Neural cell (in vitro differentiated cells): ENCODE measurements at regions not wholly inside any gene's neighbourhood (a gene's known extent, or its start where the extent isn't known, plus 50 kb on each side); places are given as distances from the start of the nearest gene placed in this dataset.

Experiments used
- H2AFZ ChIP-seq: fragments of 200-600, 300-800 bp; sonication (generic), shearing (Covaris generic); 2 replicates; pipeline ENCODE4 v1.6.0; 2014; ENCODE audit warnings: low read depth, mild to moderate bottlenecking, antibody characterized with exemption, low read length, moderate library complexity
- H3F3A ChIP-seq: fragments of 200-600 bp; shearing (Covaris generic); 2 replicates; pipeline ENCODE4 v1.6.1; 2016; ENCODE audit warnings: mild to moderate bottlenecking, moderate library complexity, mixed read lengths, antibody characterized with exemption, low read length; ENCODE audit not compliant: insufficient read depth, poor library complexity, severe bottlenecking
- H3K27ac ChIP-seq: fragments of 200-600, 300-800 bp; sonication (generic), shearing (Covaris generic); 2 replicates; pipeline ENCODE4 v1.5.1; 2014; ENCODE audit warnings: mild to moderate bottlenecking, low read length, moderate library complexity
- H3K27me3 ChIP-seq: fragments of 300-800, 200-600 bp; sonication (generic), shearing (Covaris generic); 2 replicates; pipeline ENCODE4 v1.6.0; 2014; ENCODE audit warnings: mild to moderate bottlenecking, low read depth, low read length, moderate library complexity; ENCODE audit not compliant: insufficient read depth
- H3K36me3 ChIP-seq: fragments of 300-800, 200-600 bp; sonication (generic), shearing (Covaris generic); 2 replicates; pipeline ENCODE4 v1.5.1; 2014; ENCODE audit warnings: mild to moderate bottlenecking, antibody characterized with exemption, low read length, moderate library complexity; ENCODE audit not compliant: insufficient read depth
- H3K4me2 ChIP-seq: fragments of 300-800, 200-600 bp; sonication (generic), shearing (Covaris generic); 2 replicates; pipeline ENCODE4 v1.6.0; 2014; ENCODE audit warnings: mild to moderate bottlenecking, low read length
- H3K4me3 ChIP-seq: fragments of 300-800, 200-600 bp; sonication (generic), shearing (Covaris generic); 2 replicates; pipeline ENCODE4 v1.5.1; 2014; ENCODE audit warnings: mild to moderate bottlenecking, low read length, moderate library complexity
- H3K79me2 ChIP-seq: fragments of 200-600 bp; shearing (Covaris generic); replicated peaks from 2 replicates; pipeline ENCODE4 v1.6.0; 2014; ENCODE audit warnings: mild to moderate bottlenecking, low read length, moderate library complexity; ENCODE audit not compliant: insufficient read depth
- H3K9ac ChIP-seq: fragments of 300-800, 200-600 bp; sonication (generic), shearing (Covaris generic); 2 replicates; pipeline ENCODE4 v1.6.1; 2016; ENCODE audit warnings: mild to moderate bottlenecking, low read length, mixed read lengths
- H3K9me2 ChIP-seq: fragments of 200-600 bp; shearing (Covaris generic); 2 replicates; pipeline ENCODE4 v1.6.1; 2016; ENCODE audit warnings: mild to moderate bottlenecking, low read length, mixed read lengths; ENCODE audit not compliant: insufficient read depth
- H3K9me3 ChIP-seq: fragments of 200-600, 300-800 bp; sonication (generic), shearing (Covaris generic); 2 replicates; pipeline ENCODE4 v1.6.1; 2016; ENCODE audit warnings: mild to moderate bottlenecking, mixed run types, low read length, moderate library complexity, mixed read lengths
- H4K20me1 ChIP-seq: fragments of 200-600 bp; shearing (Covaris generic); 2 replicates; pipeline ENCODE4 v1.6.1; 2016; ENCODE audit warnings: mild to moderate bottlenecking, mixed run types; ENCODE audit not compliant: insufficient read depth
- EP300 ChIP-seq: fragments of 450-650 bp; conservative IDR thresholded peaks from 2 replicates; pipeline ENCODE4 v1.6.1; 2014; ENCODE audit warnings: antibody characterized with exemption, mild to moderate bottlenecking, moderate library complexity; ENCODE audit not compliant: poor library complexity, severe bottlenecking
- EZH2 ChIP-seq: fragments of 200-600, 300-800 bp; shearing (Covaris generic), sonication (generic); IDR thresholded peaks from 2 replicates; pipeline ENCODE4 v1.6.1; 2014; ENCODE audit warnings: antibody characterized with exemption, low read length, borderline replicate concordance, mild to moderate bottlenecking; ENCODE audit not compliant: insufficient read depth, poor library complexity, severe bottlenecking
- MXI1 ChIP-seq: fragments of 450-650 bp; conservative IDR thresholded peaks from 2 replicates; pipeline ENCODE4 v1.6.1; 2014; ENCODE audit warnings: antibody characterized with exemption, mild to moderate bottlenecking; ENCODE audit not compliant: poor library complexity, severe bottlenecking
- POLR2AphosphoS5 ChIP-seq: IDR thresholded peaks from 2 replicates; pipeline ENCODE4 v1.6.1; 2012
- RAD21 ChIP-seq: fragments of 450-650 bp; conservative IDR thresholded peaks from 2 replicates; pipeline ENCODE4 v1.6.1; 2014; ENCODE audit warnings: antibody characterized with exemption, mild to moderate bottlenecking, moderate library complexity
- REST ChIP-seq: IDR thresholded peaks from 2 replicates; pipeline ENCODE4 v1.6.1; 2012; ENCODE audit warnings: borderline replicate concordance
- SMC3 ChIP-seq: fragments of 450-650 bp; conservative IDR thresholded peaks from 2 replicates; pipeline ENCODE4 v1.6.1; 2014; ENCODE audit warnings: antibody characterized with exemption, mild to moderate bottlenecking, moderate library complexity; ENCODE audit not compliant: poor library complexity
- TAF1 ChIP-seq: IDR thresholded peaks from 2 replicates; pipeline ENCODE4 v1.6.1; 2012; ENCODE audit warnings: low read depth
- TF ChIP-seq, protein P1 (sequence below): fragments of 450-650 bp; IDR thresholded peaks from 2 replicates; pipeline ENCODE4 v1.5.1; 2014; ENCODE audit warnings: antibody characterized with exemption, mild to moderate bottlenecking, moderate library complexity; ENCODE audit not compliant: poor library complexity, severe bottlenecking

- Histone ChIP-seq H3K9me3 (no peaks in the 10 kb centered on the region), H3K9ac (no peak overlapping the region), H4K20me1 (no peaks in the 10 kb centered on the region), H2AFZ (no peak overlapping the region), H3K27ac (no peak overlapping the region), H3K36me3 (no peaks in the 10 kb centered on the region), H3K79me2 (no peaks in the 10 kb centered on the region), H3K9me2 (no peaks in the 10 kb centered on the region), H3F3A (no peaks in the 10 kb centered on the region), H3K27me3 (no peaks in the 10 kb centered on the region), H3K4me2 (no peak overlapping the region), H3K4me3 (no peak overlapping the region)
- TF ChIP-seq REST, result no peak
- no peak for TF ChIP-seq EP300
- TF ChIP-seq POLR2AphosphoS5, result no peak
- TF ChIP-seq MXI1, result no peak
Observed at GRCh38 chr13:63403733-63404132, 1988.1 kb upstream of the PCDH20 start.

DNA sequence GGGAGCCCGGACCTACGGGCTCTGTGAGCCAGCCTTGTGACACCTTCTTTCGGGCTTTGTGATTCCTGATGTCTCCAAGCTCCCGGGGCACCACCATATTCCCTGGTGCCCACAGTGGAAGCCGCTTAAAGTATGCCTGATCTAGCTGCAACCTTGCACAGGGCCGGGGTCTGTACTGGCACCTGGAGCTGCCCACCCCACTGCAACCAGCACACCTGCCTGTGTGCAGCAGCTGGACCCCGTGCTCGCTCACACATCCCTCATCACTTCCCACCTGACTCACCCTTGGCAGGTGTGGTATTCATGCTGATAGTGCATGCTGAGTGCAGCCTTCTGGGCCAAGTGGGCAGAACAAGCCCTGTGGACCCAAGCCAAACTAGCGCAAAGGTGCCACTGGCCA, 1981.1 kb upstream of the PCDH20 start:
- no peaks in the 10 kb centered on the region for H3K79me2 ChIP-seq
- H3K27ac ChIP-seq, result no peak overlapping the region
- H3K4me3 ChIP-seq, result no peak overlapping the region
- H3K4me2 ChIP-seq, result no peak overlapping the region
- H3K9me3 ChIP-seq, result no peaks in the 10 kb centered on the region
- no peak overlapping the region for H2AFZ ChIP-seq
- no peaks in the 10 kb centered on the region for H3K9me2 ChIP-seq
- H4K20me1 ChIP-seq, result no peaks in the 10 kb centered on the region
- H3K36me3 ChIP-seq, result no peaks in the 10 kb centered on the region
- H3F3A ChIP-seq, result no peaks in the 10 kb centered on the region
- no peak overlapping the region for H3K9ac ChIP-seq
- TF ChIP-seq EZH2 (no peak), MXI1 (no peak), RAD21 (no peak), POLR2AphosphoS5 (no peak)
- TF ChIP-seq, protein P1, sequence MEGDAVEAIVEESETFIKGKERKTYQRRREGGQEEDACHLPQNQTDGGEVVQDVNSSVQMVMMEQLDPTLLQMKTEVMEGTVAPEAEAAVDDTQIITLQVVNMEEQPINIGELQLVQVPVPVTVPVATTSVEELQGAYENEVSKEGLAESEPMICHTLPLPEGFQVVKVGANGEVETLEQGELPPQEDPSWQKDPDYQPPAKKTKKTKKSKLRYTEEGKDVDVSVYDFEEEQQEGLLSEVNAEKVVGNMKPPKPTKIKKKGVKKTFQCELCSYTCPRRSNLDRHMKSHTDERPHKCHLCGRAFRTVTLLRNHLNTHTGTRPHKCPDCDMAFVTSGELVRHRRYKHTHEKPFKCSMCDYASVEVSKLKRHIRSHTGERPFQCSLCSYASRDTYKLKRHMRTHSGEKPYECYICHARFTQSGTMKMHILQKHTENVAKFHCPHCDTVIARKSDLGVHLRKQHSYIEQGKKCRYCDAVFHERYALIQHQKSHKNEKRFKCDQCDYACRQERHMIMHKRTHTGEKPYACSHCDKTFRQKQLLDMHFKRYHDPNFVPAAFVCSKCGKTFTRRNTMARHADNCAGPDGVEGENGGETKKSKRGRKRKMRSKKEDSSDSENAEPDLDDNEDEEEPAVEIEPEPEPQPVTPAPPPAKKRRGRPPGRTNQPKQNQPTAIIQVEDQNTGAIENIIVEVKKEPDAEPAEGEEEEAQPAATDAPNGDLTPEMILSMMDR, result no peak
- H3K27me3 ChIP-seq, result no peaks in the 10 kb centered on the region

- no peaks in the 10 kb centered on the region for H3K36me3 ChIP-seq
- H3F3A ChIP-seq, result no peaks in the 10 kb centered on the region
- H3K79me2 ChIP-seq, result no peaks in the 10 kb centered on the region
Observed at GRCh38 chr13:63393112-63393511, 1977.5 kb upstream of the PCDH20 start.

More at GRCh38 chr13:63393112-63393511, 1977.5 kb upstream of the PCDH20 start:
- TF ChIP-seq TAF1 (no peak), SMC3 (no peak), POLR2AphosphoS5 (no peak), EZH2 (no peak), EP300 (no peak), REST (no peak)
- H3K4me2 ChIP-seq, result no peak overlapping the region
- H3K9ac ChIP-seq, result no peak overlapping the region
- no peak overlapping the region for H3K4me3 ChIP-seq
- H3K27ac ChIP-seq, result no peak overlapping the region
- no peaks in the 10 kb centered on the region for H3K27me3 ChIP-seq
- H4K20me1 ChIP-seq, result no peaks in the 10 kb centered on the region
- no peak overlapping the region for H2AFZ ChIP-seq
- no peaks in the 10 kb centered on the region for H3K9me2 ChIP-seq
- no peaks in the 10 kb centered on the region for H3K9me3 ChIP-seq
